GM23338 (cell line): ENCODE measurements at regions not wholly inside any gene's neighbourhood (a gene's known extent, or its start where the extent isn't known, plus 50 kb on each side); places are given as distances from the start of the nearest gene placed in this dataset.

Experiments used
- ATAC-seq: fragments of 200-7000 bp; cut with Tn5 transposase; 3 replicates; pipeline ENCODE4 v1.9.1; 2020
- DNase-seq: peaks from one replicate; pipeline ENCODE4 v3.0.0-alpha.2; 2015; ENCODE audit warnings: low spot score
- H2AFZ ChIP-seq: fragments of 200-600 bp; sonication (generic); 2 replicates; pipeline ENCODE4 v1.8.0; 2016; ENCODE audit warnings: antibody characterized with exemption, mild to moderate bottlenecking, moderate library complexity
- H3F3A ChIP-seq: fragments of 200-600 bp; sonication (generic); replicated peaks from 2 replicates; pipeline ENCODE4 v1.8.0; 2017; ENCODE audit warnings: antibody characterized with exemption, mixed run types, low read depth
- H3K27ac ChIP-seq: fragments of 200-600 bp; sonication (generic); 2 replicates; pipeline ENCODE4 v1.6.1; 2016; ENCODE audit warnings: low read depth
- H3K27me3 ChIP-seq: fragments of 200-600 bp; sonication (generic); 2 replicates; pipeline ENCODE4 v1.8.0; 2016; ENCODE audit warnings: mild to moderate bottlenecking, mixed run types, moderate library complexity; ENCODE audit not compliant: insufficient read depth
- H3K36me3 ChIP-seq: fragments of 200-600 bp; sonication (generic); 2 replicates; pipeline ENCODE4 v1.8.0; 2016; ENCODE audit warnings: mild to moderate bottlenecking; ENCODE audit not compliant: insufficient read depth
- H3K4me1 ChIP-seq: fragments of 200-600 bp; sonication (generic); 2 replicates; pipeline ENCODE4 v1.8.0; 2016; ENCODE audit warnings: mild to moderate bottlenecking, moderate library complexity; ENCODE audit not compliant: insufficient read depth
- H3K4me2 ChIP-seq: fragments of 200-600 bp; sonication (generic); 2 replicates; pipeline ENCODE4 v1.7.1; 2017; ENCODE audit warnings: mixed run types
- H3K4me3 ChIP-seq: fragments of 200-600 bp; sonication (generic); 2 replicates; pipeline ENCODE4 v1.6.1; 2016; ENCODE audit warnings: mixed run types
- H3K79me2 ChIP-seq: fragments of 200-600 bp; sonication (generic); replicated peaks from 2 replicates; pipeline ENCODE4 v1.8.0; 2017; ENCODE audit warnings: mild to moderate bottlenecking; ENCODE audit not compliant: insufficient read depth
- H3K9me2 ChIP-seq: fragments of 200-600 bp; sonication (generic); 2 replicates; pipeline ENCODE4 v1.8.0; 2017; ENCODE audit not compliant: insufficient read depth
- H4K20me1 ChIP-seq: fragments of 200-600 bp; sonication (generic); replicated peaks from 2 replicates; pipeline ENCODE4 v1.8.0; 2017; ENCODE audit warnings: mild to moderate bottlenecking; ENCODE audit not compliant: insufficient read depth
- H3K27ac Mint-ChIP-seq: 2 replicates; pipeline ENCODE4 v1.8.0; 2020; ENCODE audit warnings: inconsistent platforms, mild to moderate bottlenecking, moderate library complexity, mixed read lengths
- H3K27me3 Mint-ChIP-seq: 3 replicates; pipeline ENCODE4 v1.8.0; 2022; ENCODE audit warnings: low read depth, mild to moderate bottlenecking, moderate library complexity, mixed read lengths, inconsistent platforms; ENCODE audit not compliant: insufficient read depth, poor library complexity
- H3K36me3 Mint-ChIP-seq: 3 replicates; pipeline ENCODE4 v1.8.0; 2021; ENCODE audit warnings: low read depth, mild to moderate bottlenecking, inconsistent platforms, moderate library complexity, mixed read lengths
- H3K4me1 Mint-ChIP-seq: 3 replicates; pipeline ENCODE4 v1.8.0; 2020; ENCODE audit warnings: mild to moderate bottlenecking, inconsistent platforms, mixed read lengths
- H3K4me3 Mint-ChIP-seq: 3 replicates; pipeline ENCODE4 v1.8.0; 2021; ENCODE audit warnings: moderate library complexity, mild to moderate bottlenecking, inconsistent platforms, mixed read lengths
- H3K9me3 Mint-ChIP-seq: 3 replicates; pipeline ENCODE4 v1.8.0; 2020; ENCODE audit warnings: moderate library complexity, mild to moderate bottlenecking, inconsistent platforms, mixed read lengths
- CREB1 ChIP-seq: fragments of 250-450 bp; sonication (Bioruptor Pico); IDR thresholded peaks from 2 replicates; pipeline ENCODE4 v1.5.0; 2020; ENCODE audit warnings: low read depth, mild to moderate bottlenecking, moderate library complexity
- EZH2 ChIP-seq: fragments of 200-600 bp; sonication (generic); IDR thresholded peaks from one replicate; pipeline ENCODE4 v1.8.0; 2017; ENCODE audit warnings: antibody characterized with exemption, mild to moderate bottlenecking, low read depth; ENCODE audit not compliant: unreplicated experiment
- NANOG ChIP-seq: IDR thresholded peaks from 2 replicates; pipeline ENCODE4 v1.6.1; 2016; ENCODE audit warnings: antibody characterized with exemption, borderline replicate concordance
- REST ChIP-seq: IDR thresholded peaks from one replicate; pipeline ENCODE4 v1.6.1; 2018; ENCODE audit warnings: antibody characterized with exemption; ENCODE audit not compliant: unreplicated experiment
- STAT1 ChIP-seq: IDR thresholded peaks from one replicate; pipeline ENCODE4 v1.6.1; 2016; ENCODE audit warnings: antibody characterized with exemption; ENCODE audit not compliant: unreplicated experiment
- ZNF114 ChIP-seq: fragments of 250-450 bp; sonication (Bioruptor Pico); IDR thresholded peaks from 2 replicates; pipeline ENCODE4 v1.5.0; 2020; ENCODE audit warnings: mild to moderate bottlenecking, moderate library complexity
- ZNF331 ChIP-seq: fragments of 250-450 bp; sonication (Bioruptor Pico); IDR thresholded peaks from 2 replicates; pipeline ENCODE4 v1.5.0; 2020; ENCODE audit warnings: low read depth, mild to moderate bottlenecking, moderate library complexity
- TF ChIP-seq, protein P1 (sequence below), 2 experiments: fragments of 200-600 bp in 1 of 2; sonication (generic) in 1 of 2; conservative IDR thresholded peaks; 2 replicates each; pipeline versions ENCODE4 v1.5.1 to v1.6.1; 2016 to 2017; ENCODE audit warnings: antibody characterized with exemption in 2 of 2, low read depth in 2 of 2, mild to moderate bottlenecking in 2 of 2, moderate library complexity in 1 of 2
- TF ChIP-seq, protein P2 (sequence below): fragments of 250-450 bp; sonication (Bioruptor Pico); IDR thresholded peaks from 2 replicates; pipeline ENCODE4 v1.5.0; 2020; ENCODE audit warnings: mild to moderate bottlenecking, moderate library complexity

DNA sequence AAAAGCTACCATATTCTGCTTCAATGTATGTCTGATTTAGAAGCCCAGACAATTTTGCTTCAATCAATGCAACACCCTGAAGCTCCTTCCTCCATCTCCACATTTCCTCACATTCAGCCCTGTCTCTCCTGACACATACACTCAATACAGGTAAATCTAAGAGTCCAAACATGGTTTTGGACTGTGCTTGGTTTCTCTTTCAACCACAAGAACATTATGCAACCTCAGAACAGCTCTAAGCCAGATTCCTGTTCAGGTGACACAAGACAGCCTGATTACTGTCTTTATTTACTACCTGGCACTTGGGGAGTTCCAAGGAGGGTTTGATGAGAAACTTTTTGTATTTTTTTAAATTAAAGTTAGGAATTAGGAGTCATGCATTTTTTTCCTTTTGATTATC is 307.5 kb upstream of the SLIT2 start:
- Histone ChIP-seq H3K4me2 (no peak overlapping the region), H3K36me3 (no peaks in the 10 kb centered on the region), H3K27ac (no peak overlapping the region), H3K79me2 (no peaks in the 10 kb centered on the region), H3F3A (no peaks in the 10 kb centered on the region), H3K4me3 (no peak overlapping the region), H3K9me2 (0 out of 2 replicates have a peak, but pooled peaks cover 5% of the 10 kb centered on the region), H3K4me1 (peaks cover 7% of the 10 kb centered on the region; the same call in 1 of the 2 replicates), H2AFZ (no peak overlapping the region), H3K27me3 (no peaks in the 10 kb centered on the region), H4K20me1 (no peaks in the 10 kb centered on the region)
- H3K9me3 Mint-ChIP-seq, result no peaks in the 10 kb centered on the region
- no peak for ATAC-seq
- H3K4me1 Mint-ChIP-seq, result peaks cover 17% of the 10 kb centered on the region
- no peaks in the 10 kb centered on the region for H3K27me3 Mint-ChIP-seq
- no peak overlapping the region for H3K27ac Mint-ChIP-seq
- DNase-seq, result no peak
- H3K4me3 Mint-ChIP-seq, result no peak overlapping the region
- TF ChIP-seq REST, result no peak
- H3K36me3 Mint-ChIP-seq, result no peaks in the 10 kb centered on the region

DNA sequence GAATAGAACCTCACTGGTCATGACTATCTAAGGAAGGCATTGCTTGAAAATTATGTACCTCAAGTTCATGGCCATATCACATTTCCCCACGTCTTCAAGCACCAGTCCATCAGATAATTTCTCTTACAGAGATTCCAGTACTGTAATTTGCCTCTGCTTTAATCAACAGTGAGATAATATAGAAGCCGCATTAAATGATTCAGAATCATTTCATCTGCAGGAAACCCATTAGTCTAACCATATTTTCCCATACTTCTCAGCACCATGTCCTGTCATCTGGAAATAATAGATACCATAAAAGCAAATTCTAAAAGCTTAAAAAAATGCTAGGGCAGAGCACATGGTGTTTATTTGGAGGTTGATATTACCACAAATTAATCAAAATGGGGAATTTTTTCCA is 310.3 kb upstream of the SLIT2 start:
- Histone ChIP-seq H3K27ac (no peak overlapping the region), H3K9me2 (peaks cover 8% of the 10 kb centered on the region; the same call in 1 of the 2 replicates), H3K4me1 (peaks cover 7% of the 10 kb centered on the region; the same call in 1 of the 2 replicates), H3F3A (no peaks in the 10 kb centered on the region), H4K20me1 (no peaks in the 10 kb centered on the region), H3K4me3 (no peak overlapping the region), H3K4me2 (no peak overlapping the region), H3K27me3 (no peaks in the 10 kb centered on the region), H2AFZ (no peak overlapping the region), H3K79me2 (no peaks in the 10 kb centered on the region), H3K36me3 (no peaks in the 10 kb centered on the region)
- no peaks in the 10 kb centered on the region for H3K27me3 Mint-ChIP-seq
- H3K4me1 Mint-ChIP-seq, result peaks cover 17% of the 10 kb centered on the region
- DNase-seq, result no peak
- no peaks in the 10 kb centered on the region for H3K9me3 Mint-ChIP-seq
- no peak overlapping the region for H3K4me3 Mint-ChIP-seq
- H3K27ac Mint-ChIP-seq, result no peak overlapping the region
- no peaks in the 10 kb centered on the region for H3K36me3 Mint-ChIP-seq
- ATAC-seq, result no peak
- no peak for TF ChIP-seq ZNF331 (CRISPR knock-in tag)
- no peak for TF ChIP-seq STAT1
- TF ChIP-seq, protein P1, sequence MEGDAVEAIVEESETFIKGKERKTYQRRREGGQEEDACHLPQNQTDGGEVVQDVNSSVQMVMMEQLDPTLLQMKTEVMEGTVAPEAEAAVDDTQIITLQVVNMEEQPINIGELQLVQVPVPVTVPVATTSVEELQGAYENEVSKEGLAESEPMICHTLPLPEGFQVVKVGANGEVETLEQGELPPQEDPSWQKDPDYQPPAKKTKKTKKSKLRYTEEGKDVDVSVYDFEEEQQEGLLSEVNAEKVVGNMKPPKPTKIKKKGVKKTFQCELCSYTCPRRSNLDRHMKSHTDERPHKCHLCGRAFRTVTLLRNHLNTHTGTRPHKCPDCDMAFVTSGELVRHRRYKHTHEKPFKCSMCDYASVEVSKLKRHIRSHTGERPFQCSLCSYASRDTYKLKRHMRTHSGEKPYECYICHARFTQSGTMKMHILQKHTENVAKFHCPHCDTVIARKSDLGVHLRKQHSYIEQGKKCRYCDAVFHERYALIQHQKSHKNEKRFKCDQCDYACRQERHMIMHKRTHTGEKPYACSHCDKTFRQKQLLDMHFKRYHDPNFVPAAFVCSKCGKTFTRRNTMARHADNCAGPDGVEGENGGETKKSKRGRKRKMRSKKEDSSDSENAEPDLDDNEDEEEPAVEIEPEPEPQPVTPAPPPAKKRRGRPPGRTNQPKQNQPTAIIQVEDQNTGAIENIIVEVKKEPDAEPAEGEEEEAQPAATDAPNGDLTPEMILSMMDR (conservative IDR thresholded peaks at IDR 0.05; ENCODE audit: low read depth in 2 of 2), result no peak
- TF ChIP-seq CREB1 (CRISPR knock-in tag), result no peak
- TF ChIP-seq EZH2, result no peak
- no peak for TF ChIP-seq ZNF114 (CRISPR knock-in tag)
- TF ChIP-seq, protein P2, sequence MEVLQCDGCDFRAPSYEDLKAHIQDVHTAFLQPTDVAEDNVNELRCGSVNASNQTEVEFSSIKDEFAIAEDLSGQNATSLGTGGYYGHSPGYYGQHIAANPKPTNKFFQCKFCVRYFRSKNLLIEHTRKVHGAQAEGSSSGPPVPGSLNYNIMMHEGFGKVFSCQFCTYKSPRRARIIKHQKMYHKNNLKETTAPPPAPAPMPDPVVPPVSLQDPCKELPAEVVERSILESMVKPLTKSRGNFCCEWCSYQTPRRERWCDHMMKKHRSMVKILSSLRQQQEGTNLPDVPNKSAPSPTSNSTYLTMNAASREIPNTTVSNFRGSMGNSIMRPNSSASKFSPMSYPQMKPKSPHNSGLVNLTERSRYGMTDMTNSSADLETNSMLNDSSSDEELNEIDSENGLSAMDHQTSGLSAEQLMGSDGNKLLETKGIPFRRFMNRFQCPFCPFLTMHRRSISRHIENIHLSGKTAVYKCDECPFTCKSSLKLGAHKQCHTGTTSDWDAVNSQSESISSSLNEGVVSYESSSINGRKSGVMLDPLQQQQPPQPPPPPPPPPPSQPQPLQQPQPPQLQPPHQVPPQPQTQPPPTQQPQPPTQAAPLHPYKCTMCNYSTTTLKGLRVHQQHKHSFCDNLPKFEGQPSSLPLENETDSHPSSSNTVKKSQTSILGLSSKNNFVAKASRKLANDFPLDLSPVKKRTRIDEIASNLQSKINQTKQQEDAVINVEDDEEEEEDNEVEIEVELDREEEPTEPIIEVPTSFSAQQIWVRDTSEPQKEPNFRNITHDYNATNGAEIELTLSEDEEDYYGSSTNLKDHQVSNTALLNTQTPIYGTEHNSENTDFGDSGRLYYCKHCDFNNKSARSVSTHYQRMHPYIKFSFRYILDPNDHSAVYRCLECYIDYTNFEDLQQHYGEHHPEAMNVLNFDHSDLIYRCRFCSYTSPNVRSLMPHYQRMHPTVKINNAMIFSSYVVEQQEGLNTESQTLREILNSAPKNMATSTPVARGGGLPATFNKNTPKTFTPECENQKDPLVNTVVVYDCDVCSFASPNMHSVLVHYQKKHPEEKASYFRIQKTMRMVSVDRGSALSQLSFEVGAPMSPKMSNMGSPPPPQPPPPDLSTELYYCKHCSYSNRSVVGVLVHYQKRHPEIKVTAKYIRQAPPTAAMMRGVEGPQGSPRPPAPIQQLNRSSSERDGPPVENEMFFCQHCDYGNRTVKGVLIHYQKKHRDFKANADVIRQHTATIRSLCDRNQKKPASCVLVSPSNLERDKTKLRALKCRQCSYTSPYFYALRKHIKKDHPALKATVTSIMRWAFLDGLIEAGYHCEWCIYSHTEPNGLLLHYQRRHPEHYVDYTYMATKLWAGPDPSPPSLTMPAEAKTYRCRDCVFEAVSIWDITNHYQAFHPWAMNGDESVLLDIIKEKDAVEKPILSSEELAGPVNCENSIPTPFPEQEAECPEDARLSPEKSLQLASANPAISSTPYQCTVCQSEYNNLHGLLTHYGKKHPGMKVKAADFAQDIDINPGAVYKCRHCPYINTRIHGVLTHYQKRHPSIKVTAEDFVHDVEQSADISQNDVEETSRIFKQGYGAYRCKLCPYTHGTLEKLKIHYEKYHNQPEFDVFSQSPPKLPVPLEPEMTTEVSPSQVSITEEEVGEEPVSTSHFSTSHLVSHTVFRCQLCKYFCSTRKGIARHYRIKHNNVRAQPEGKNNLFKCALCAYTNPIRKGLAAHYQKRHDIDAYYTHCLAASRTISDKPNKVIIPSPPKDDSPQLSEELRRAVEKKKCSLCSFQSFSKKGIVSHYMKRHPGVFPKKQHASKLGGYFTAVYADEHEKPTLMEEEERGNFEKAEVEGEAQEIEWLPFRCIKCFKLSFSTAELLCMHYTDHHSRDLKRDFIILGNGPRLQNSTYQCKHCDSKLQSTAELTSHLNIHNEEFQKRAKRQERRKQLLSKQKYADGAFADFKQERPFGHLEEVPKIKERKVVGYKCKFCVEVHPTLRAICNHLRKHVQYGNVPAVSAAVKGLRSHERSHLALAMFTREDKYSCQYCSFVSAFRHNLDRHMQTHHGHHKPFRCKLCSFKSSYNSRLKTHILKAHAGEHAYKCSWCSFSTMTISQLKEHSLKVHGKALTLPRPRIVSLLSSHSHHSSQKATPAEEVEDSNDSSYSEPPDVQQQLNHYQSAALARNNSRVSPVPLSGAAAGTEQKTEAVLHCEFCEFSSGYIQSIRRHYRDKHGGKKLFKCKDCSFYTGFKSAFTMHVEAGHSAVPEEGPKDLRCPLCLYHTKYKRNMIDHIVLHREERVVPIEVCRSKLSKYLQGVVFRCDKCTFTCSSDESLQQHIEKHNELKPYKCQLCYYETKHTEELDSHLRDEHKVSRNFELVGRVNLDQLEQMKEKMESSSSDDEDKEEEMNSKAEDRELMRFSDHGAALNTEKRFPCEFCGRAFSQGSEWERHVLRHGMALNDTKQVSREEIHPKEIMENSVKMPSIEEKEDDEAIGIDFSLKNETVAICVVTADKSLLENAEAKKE (CRISPR knock-in tag), result no peak
- TF ChIP-seq NANOG, result no peak
